ENCODE measurements at regions not wholly inside any gene's neighbourhood (a gene's known extent, or its start where the extent isn't known, plus 50 kb on each side); places are given as distances from the start of the nearest gene placed in this dataset.

DNA sequence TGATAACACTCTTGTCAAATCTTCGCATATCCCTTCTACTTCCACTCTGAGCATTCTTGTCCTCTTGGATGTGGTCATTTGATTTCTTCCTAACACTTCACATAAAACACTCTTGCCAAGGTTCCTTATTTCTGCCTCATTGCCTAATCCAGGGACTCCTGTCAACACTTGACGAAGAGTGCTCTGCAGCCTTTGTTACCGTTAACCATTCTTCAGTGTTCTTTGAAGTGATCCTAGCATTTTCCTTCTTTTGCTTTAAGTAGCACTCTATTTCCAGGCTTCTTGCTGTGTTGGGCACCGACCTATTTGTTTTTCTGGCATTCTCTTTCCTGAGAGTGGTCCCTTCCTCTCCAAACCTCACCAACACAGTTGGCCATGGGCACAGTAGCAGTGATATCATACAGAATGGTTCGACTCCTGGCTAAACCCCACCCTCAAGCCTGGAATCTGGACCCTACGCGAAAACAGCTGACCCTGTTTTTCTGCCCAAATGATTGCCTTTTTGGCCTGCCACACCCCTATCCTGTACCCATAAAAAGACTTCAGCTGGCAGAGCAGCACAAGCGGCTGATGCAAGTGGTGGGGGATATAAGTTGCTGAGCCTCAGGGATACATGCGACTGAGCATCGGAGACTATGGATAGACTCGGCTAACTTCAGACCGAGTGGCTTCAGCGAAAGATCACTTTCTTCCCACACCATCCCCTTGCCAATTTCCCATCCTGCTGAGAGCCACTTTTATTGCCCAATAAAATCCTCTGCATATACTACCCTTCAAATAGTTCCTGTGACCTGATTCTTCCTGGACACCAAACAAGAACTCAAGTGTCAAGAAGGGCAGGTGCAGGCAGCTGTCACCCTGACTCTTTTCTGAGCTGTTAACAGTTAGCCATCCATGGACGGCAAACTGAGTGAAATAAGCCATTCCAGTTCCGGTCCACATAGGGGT lies 820.6 kb downstream of the CCSER2 start:
- DNase-seq: no peak

DNA sequence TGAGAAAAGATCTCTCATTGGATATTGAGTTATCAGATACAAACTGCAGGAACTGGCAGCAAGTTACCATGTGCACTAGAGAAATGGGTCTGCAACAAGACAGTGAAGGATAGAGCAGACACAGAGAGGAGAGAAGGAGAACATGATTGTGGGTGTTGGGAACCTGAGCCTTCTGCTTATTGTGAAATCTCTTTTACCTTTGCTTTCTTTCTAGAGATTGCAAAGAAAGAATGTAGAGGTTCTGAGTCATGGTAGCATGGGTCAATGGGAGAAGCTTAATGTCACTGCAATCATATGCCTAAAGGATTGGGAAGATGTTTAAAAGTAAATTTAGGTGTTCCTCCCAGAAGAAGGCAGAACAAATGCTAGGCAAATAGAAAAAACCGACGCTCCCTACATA lies 821.4 kb downstream of the CCSER2 start:
- no peak for DNase-seq

DNA sequence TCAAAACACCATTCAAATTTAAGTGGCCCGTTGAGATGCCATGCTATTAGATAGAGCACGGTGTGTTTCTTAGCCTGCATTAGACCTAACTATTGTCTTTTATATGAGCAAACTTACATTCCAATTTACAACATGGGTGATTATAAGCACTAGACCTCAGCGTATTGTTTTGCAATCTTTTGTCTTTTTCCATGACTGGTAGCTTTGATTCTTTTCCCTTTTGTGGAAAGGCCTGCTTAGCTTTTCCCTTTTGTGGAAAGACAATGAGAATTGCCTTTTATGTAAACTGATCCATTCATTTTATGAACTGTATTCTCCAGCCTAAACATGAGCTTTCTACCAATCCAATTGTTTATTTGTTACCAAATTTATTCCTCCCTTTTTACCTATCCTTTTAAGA lies 823.1 kb downstream of the CCSER2 start:
- no peak for DNase-seq

DNA sequence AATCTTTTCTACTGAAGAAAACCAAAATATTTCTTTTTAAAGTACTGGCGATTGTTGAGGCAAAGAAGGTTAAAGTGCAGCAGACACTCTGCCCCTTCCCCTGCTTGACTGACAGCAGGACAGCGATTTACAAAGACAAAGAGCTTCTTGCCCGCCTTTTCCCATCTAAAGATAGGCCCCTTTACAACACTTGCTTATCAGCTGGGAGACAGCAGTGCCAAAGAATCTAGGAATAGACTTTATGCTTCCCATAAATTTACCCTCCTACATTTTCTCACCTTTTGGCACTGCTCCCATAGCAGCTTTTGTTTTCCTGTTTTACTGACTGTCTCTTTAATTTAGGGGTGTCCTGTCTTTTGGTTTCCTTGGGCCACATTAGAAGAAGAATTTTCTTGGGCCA lies 824.1 kb downstream of the CCSER2 start:
- no peak for DNase-seq

DNA sequence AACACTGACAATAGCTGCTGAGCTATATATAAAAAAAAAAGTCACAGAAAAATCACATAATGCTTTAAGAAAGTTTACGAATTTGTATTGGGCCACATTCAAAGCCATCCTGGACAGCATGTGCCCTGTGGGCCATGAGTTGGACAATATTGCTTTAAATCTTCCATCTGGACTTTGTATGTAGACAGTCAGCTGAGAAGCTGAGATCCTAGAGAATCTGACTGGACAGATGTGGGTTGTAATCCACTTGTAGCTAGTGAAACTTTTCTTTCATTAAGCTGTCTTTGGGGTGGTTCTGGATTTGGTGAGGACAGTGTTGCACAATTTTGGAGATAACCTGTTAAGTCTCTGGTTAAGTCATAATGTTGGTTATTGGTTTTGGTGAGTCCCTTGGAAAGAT lies 824.5 kb downstream of the CCSER2 start:
- DNase-seq: no peak

DNA sequence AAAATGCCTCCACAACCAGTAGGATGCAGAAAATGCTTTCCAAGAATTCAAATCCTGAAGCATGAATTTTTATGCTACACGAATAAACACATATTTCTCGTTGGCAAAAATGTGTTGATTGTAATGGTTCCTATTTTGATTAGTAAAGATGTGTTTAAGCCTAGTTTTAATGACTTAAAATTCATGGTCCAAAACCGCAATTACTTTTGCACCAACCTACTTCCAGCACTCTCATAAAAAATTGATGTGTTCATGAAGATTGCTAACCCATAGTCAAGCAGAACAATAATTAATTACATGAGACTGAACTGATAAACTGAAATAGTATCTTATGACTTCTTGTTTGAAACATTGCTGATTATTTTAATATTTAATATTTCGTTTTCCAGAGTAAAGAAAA lies 828.8 kb downstream of the CCSER2 start:
- DNase-seq: no peak

DNA sequence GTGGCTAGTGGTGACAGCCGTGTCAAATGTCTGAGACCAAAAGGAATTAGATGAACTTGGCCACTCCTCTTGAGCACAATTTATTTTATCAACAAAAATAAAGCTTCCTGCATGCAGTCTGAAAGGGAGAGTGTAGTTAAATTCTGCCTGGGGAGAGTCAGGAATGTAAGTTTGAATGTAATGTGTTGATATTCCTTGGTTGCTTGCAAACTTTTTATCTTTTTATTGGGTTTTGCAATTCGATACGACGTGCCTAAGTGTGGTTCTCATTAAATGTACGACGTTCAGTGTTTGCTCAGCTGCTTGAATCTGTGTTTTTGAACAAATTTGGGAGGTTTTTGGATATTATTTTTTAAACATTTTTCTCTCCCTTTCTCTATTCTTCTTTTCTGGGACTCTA lies 839.9 kb downstream of the CCSER2 start:
- no peak for DNase-seq

DNA sequence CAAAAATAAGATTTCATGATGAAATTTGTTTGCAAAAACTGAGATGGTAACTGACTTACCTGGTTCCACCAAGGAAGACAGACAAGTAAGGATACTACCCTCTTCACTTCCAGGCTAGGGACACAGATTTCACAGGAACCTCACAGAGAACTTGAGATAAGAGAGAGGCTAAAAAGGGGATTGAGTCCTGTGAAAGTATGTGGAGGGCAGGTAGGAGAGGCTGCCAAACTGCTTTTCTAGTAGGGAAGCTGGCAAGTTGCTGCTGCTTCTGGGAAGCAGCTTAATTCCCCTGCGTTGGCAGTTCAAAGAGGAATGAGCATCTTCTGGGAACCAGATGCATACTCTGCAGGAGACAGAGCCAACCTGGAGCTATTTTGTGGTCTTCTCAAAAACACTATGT lies 841.6 kb downstream of the CCSER2 start:
- DNase-seq: no peak

DNA sequence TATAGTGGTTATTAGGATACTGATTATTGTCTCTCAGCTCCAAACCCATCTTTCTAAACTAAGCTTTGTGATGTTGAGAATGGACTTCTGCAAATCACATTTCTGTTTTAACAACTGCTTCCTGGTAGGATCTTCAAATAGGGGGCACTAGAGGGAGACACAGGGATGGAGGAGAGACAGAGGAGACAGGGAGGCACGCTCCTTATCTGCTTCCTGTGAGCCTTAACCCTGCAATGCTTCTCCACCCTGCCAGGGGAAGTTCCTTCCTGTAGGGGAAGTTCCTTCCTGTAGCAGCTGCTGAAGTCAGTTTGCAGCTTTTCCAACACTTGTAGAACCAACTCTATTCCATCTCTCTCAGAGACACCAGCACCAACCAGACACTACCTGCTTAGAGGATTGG lies 847.2 kb downstream of the CCSER2 start:
- DNase-seq: no peak

DNA sequence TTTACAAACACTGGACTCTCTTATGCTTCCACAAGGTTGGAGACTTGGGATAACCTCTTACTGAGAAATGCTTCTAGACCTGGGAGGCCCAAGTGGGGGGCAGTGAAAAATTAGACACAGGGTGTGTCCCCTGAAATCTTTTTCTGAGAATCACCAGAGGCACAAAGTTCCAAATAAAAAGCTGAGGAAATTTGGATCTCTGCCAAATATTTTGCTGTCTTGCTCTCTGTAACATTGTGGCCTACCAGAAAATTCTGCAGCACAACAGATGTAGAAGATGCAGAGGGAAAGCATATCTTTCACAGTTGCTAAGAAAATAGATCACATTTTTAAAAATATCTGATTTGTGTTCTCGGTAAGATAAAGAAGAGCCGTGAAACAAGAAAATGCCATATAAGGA lies 849.4 kb downstream of the CCSER2 start:
- no peak for DNase-seq

DNA sequence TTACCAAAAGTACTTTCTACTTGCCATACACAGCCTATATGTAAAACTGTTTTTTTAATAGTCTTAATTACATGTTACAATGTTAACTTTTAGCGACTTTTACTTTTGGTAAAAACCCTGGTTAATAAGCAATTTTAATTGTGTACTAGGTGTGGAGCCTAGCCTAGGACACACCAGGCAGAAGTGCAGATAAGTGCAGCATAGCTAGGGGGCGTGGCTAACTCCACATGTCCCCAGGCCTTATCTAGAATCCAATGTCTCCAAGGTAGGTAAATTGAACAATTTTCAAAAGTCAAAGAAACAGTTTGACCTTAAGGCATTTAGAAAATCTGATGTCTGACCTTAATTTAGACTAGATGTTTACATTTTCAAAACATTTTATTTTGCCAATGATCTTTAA lies 858.7 kb downstream of the CCSER2 start:
- no peak for DNase-seq

DNA sequence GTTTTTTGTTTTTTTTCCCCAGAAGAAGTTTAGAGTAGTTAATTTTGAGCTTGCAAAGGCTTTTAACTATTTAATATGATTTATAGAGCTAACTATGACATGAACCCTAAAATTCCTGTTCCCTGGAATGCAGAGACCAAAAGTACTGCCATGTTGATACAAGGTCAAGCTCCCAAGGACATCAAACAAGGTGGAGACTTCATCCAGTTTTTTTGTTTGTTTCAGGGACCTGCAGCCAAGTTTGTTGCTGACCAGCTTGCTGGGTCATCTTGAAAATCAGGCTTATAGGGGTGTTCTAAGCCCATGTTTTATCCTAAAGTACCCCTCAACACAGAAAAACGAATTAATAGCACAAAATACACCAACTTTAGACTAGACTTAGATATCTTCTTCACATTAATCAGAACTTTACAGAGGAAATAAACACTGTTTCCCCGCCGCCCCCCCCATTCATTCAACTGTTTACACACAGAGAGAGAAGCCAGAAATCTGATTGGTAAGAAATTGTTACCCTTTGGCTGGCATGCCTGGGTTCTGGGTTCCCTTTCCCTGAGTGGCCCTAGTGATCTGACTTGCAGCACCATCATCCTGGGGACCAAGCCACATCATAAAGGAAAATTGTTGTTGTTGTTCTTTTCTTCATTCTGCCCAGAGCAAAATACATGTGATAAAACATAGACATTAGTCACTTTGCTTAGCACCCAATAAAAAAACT lies 860.5 kb downstream of the CCSER2 start:
- no peak for DNase-seq

DNA sequence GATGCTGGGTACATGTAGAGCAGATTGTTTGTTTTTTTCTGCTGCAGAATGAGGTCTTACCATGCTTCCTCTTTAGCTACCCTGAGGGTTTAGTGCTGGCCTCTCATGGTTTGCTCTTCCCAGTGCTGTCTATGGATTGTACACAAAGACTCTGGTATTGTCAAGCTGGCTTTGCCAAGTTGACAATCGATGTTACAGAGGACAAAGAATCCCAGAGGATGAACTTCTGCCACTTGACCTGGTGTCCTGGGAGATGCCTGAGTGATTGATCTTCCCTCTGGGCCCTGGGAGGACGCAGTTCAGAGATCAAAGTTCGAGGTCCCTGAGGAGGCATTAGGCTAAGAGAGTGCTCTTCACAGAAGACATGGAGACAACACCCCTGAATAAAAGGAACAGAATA lies 865.4 kb downstream of the CCSER2 start:
- no peak for DNase-seq

DNA sequence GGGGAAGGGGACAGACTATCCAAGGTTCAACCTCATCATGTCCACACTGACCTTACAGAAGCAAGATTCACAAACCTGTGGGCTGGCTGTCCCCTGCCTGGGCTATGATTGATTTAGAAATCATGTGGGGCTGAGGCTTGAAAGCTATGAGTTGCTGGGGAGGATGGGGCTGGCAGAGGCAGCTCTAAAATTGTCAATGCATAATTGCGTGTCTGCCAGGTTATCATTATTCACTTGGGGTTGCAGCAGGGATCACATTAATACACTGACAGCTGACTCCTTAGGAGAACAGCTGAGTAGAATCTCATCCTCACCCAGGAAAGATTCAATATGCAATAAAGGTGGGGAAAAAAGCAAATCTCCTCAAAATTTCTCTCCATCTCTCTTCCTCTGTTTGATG lies 866.3 kb downstream of the CCSER2 start:
- no peak for DNase-seq

DNA sequence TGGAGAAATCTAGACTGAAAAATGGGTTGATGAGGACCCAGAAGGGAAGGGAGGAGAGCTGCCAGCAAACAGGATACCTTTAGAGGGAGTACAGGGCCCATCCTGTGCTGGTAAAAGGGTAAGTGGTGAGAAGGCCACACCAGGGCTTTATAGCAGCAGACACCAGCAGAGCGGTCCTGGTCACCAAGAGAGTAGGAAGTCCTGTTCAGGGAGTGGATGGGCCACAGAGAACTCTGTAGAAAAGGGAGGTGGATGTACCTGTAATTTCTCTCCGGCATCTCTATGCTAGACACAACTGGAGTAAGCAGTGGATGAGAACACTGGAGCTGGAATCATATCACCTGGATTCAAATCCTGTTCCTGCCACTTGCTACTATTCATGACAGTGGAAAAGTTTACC lies 867.2 kb downstream of the CCSER2 start:
- no peak for DNase-seq

DNA sequence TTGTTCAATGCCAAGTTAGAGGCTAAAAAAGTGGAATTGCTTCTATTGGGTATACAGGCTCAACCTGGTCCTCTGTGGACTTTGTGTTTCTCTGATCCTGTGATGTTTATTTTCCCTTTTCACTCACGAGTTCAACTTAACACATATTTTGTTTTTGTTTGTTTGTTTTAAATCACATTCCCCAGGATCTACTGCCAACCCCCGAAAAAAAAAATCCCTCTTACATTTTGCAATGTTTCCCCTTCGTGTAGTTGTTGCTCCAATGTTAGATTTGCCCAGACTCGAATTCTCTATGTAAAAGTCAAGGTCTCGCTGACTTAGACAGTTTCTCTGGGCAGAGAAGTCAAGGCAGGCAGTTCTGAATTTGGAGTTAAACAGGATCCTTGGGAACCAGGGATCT lies 876.4 kb downstream of the CCSER2 start:
- DNase-seq: no peak

DNA sequence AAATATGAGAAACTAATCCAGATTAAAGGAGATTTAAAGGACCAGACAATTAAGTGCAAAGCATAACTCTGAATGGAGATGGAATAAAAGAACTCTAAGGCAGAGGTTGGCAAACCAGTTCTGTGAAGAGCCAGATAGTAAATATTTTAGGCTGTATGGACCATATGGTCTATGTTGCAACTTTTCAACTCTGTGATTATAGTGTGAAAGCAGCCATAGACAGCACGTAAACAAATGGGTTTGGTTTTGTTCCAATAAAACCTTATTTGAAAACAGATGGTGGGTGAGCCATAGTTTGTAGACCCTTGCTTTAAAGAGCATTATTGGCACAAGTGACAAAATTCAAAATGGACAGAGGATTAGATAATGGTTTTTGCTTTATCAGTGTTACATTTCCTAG lies 884.1 kb downstream of the CCSER2 start:
- no peak for DNase-seq

DNA sequence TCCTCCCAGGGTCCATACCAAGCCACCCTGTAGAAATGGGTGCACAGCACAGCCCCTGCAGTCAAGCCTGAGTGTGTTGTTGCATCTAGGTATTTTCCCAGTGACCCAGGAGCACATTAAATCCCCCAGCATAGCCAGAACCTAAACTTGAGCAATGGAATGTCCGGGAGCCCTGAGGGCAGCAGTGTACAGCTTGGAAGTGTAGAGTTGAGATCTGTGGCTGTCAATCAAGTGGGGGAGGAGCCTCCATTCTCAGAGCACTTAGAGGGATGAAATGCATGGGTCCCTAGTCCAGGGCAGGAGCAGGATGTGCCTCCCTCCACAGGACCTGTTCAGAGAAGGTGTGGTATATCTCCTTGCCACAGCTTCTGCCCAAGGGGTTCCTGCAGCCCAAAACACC lies 885.1 kb downstream of the CCSER2 start:
- DNase-seq: no peak

DNA sequence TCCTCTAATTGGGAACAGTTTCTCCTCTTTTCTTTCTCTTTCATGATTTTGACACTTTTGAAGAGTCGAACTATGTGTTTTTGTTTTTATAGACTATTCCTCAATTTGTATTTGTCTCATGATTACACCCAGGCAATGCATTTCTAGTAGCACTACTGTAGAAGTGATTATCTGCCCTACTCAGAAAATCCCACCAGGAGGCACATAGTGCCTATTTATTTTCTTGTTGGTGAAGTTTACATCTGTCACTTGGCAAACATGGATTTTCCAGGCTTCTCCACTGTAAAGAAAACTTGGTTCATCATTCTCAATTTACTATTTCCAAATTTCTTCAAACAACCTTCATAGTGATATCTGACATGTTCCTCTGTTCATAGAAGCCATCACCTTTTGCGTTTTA lies 893.9 kb downstream of the CCSER2 start:
- DNase-seq: no peak

DNA sequence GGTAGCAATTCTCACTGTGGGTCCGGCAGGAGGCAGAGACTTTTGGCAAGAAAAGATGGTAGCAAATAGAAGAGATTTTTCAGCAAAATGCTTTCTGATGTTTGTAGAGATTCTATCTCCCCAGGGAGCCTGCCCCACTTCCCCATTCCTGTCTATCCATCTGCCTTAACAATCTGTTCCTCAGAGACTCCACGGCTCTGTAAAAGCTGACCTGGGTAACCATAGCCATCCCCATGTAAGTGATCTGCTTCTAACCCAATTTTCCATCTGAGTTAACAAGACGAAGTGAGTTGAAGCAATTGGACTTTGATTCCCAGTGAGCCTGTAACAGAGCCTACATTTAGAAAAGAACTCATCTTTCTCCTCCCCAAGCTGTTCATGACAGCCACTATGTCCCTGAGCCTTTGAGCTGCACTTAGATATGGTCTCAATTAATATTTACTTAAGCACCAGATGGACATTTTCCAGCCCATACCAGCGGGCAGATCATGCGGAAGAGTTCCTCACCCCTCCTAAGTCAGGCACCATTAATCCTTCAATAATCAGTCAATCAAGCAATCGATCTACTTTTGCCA lies 896.1 kb downstream of the CCSER2 start:
- DNase-seq: peak in 1 of 14 donors; percentile 8

DNA sequence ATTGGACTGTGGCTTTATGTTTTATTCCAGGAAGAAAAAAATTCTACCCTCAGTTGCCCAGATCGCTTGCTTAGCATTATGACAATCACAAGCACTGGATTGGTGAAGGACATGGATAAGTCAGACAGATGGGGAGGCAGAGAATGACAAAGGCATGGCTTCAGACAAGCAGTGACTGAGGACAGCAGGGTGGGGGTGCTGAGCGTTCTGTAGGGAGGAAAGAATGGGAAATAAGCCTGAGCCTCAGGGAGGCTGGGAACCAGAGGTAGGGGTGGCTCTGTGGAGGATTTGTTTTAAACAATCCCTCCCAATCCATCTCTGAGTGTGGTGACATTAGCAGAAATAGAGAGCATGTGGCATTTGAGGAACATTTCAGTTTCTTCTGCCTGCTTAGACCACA lies 896.9 kb downstream of the CCSER2 start:
- DNase-seq: no peak

DNA sequence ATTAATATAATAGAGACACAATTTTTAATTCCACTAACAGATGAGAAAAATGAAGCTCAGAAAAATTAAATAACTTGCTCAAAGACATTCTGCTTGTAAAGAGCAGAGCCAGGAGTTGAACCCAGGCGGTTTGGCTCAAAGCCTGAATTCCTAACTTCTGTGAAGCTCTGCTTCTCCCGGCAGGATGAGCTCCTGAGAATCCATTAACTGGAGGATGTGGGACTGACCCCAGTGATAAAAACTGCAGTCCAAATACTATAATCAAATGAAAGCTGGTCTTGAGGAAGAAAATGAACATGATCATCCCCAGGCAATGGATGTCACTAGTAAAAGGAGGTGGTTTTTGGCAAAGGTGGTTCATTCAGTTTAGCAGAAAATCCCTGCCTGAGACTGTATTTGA lies 898.2 kb downstream of the CCSER2 start:
- DNase-seq: no peak

DNA sequence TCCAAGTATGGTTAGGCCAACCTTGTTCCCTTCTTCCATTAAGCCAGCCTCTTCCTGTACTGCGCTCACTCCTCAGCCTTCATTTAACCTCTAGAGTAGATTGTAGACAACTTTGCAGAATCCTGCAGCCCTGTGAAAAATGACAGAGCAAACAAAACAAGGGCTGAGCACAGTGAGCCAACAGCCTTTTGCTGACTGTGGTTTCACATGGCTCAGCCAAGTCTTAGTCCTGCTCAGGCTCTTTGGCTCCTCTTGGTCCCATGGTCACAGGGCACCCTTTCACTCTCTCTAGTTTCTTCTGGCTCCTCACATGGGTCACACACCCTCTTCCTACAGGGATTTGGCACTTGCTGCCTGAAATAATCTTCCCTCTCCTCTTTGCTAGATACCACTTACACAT lies 900.3 kb downstream of the CCSER2 start:
- no peak for DNase-seq

Measured in C1 segment of cervical spinal cord (tissue), 14 donors.